Liver (tissue), 7 donors: ENCODE measurements at regions not wholly inside any gene's neighbourhood (a gene's known extent, or its start where the extent isn't known, plus 50 kb on each side); places are given as distances from the start of the nearest gene placed in this dataset.

Experiments
- DNase-seq: peaks from one replicate; pipeline ENCODE4 v3.0.0-alpha.2; 2017; ENCODE audit warnings: low spot score
- H3K27ac ChIP-seq, 2 donors: one replicate each; pipeline ENCODE4 v1.7.0; 2013; ENCODE audit warnings: inconsistent platforms in 2 of 2, low read length in 2 of 2, control low read depth in 1 of 2, low read depth in 1 of 2, mild to moderate bottlenecking in 1 of 2
- H3K27me3 ChIP-seq, 4 donors: one replicate each; pipeline versions ENCODE4 v1.6.1 to v1.7.0; 2013; ENCODE audit warnings: low read length in 3 of 4, inconsistent platforms in 1 of 4, mild to moderate bottlenecking in 1 of 4, moderate library complexity in 1 of 4; ENCODE audit not compliant: control insufficient read depth in 4 of 4, insufficient read depth in 4 of 4
- H3K36me3 ChIP-seq, 4 donors: one replicate each; pipeline versions ENCODE4 v1.6.1 to v1.7.0; 2013; ENCODE audit warnings: low read length in 3 of 4, mild to moderate bottlenecking in 3 of 4, low read depth in 1 of 4, moderate library complexity in 1 of 4; ENCODE audit not compliant: control insufficient read depth in 4 of 4, insufficient read depth in 3 of 4
- H3K4me1 ChIP-seq, 4 donors: one replicate each; pipeline versions ENCODE4 v1.6.1 to v1.7.0; 2013; ENCODE audit warnings: low read length in 3 of 4, mild to moderate bottlenecking in 3 of 4, moderate library complexity in 1 of 4; ENCODE audit not compliant: control insufficient read depth in 4 of 4, insufficient read depth in 4 of 4
- H3K4me3 ChIP-seq, 3 donors: one replicate each; pipeline versions ENCODE4 v1.6.1 to v1.7.0; 2013; ENCODE audit warnings: low read length in 3 of 3, control low read depth in 1 of 3, low read depth in 1 of 3, mild to moderate bottlenecking in 1 of 3
- H3K9ac ChIP-seq, 2 donors: one replicate each; pipeline ENCODE4 v1.7.0; 2013; ENCODE audit warnings: low read length in 2 of 2, mild to moderate bottlenecking in 2 of 2, moderate library complexity in 2 of 2, control low read depth in 1 of 2, low read depth in 1 of 2
- H3K9me3 ChIP-seq, 4 donors: one replicate each; pipeline versions ENCODE4 v1.6.1 to v1.7.0; 2013; ENCODE audit warnings: low read length in 3 of 4; ENCODE audit not compliant: control insufficient read depth in 4 of 4
- EGR1 ChIP-seq, 2 donors: IDR thresholded peaks; 2 replicates each; pipeline ENCODE4 v1.6.1; 2016 to 2018; ENCODE audit warnings: antibody characterized with exemption in 2 of 2, low read depth in 2 of 2
- FOXA1 ChIP-seq: IDR thresholded peaks from 2 replicates; pipeline ENCODE4 v1.6.1; 2016; ENCODE audit warnings: antibody characterized with exemption
- FOXA2 ChIP-seq: IDR thresholded peaks from 2 replicates; pipeline ENCODE4 v1.6.1; 2016; ENCODE audit warnings: antibody characterized with exemption
- GABPA ChIP-seq, 2 donors: IDR thresholded peaks in 1 of 2; conservative IDR thresholded peaks in 1 of 2; 2 replicates each; pipeline ENCODE4 v1.6.1; 2016; ENCODE audit warnings: antibody characterized with exemption in 2 of 2, mild to moderate bottlenecking in 1 of 2, moderate library complexity in 1 of 2
- HNF4A ChIP-seq, 2 donors: conservative IDR thresholded peaks; 2 replicates each; pipeline ENCODE4 v1.6.1; 2016; ENCODE audit warnings: antibody characterized with exemption in 2 of 2, mild to moderate bottlenecking in 2 of 2
- HNF4G ChIP-seq: IDR thresholded peaks from 2 replicates; pipeline ENCODE4 v1.6.1; 2016; ENCODE audit warnings: antibody characterized with exemption
- JUND ChIP-seq, 2 donors: IDR thresholded peaks; 2 replicates each; pipeline ENCODE4 v1.6.1; 2016; ENCODE audit warnings: antibody characterized with exemption in 2 of 2
- MAX ChIP-seq: IDR thresholded peaks from 2 replicates; pipeline ENCODE4 v1.6.1; 2016; ENCODE audit warnings: antibody characterized with exemption
- NR2F2 ChIP-seq: IDR thresholded peaks from 2 replicates; pipeline ENCODE4 v1.6.1; 2016; ENCODE audit warnings: antibody characterized with exemption
- RAD21 ChIP-seq, 2 donors: IDR thresholded peaks; 2 replicates each; pipeline ENCODE4 v1.6.1; 2016; ENCODE audit warnings: antibody characterized with exemption in 2 of 2, mild to moderate bottlenecking in 2 of 2
- RXRA ChIP-seq, 2 donors: IDR thresholded peaks; 2 replicates each; pipeline ENCODE4 v1.6.1; 2017 to 2018; ENCODE audit warnings: antibody characterized with exemption in 2 of 2, mild to moderate bottlenecking in 1 of 2
- SP1 ChIP-seq: IDR thresholded peaks from 2 replicates; pipeline ENCODE4 v1.6.1; 2018; ENCODE audit warnings: antibody characterized with exemption, mild to moderate bottlenecking
- TAF1 ChIP-seq: conservative IDR thresholded peaks from 2 replicates; pipeline ENCODE4 v1.6.1; 2016; ENCODE audit warnings: antibody characterized with exemption, mild to moderate bottlenecking
- YY1 ChIP-seq: IDR thresholded peaks from 2 replicates; pipeline ENCODE4 v1.6.1; 2016; ENCODE audit warnings: antibody characterized with exemption, mild to moderate bottlenecking
- ZBTB33 ChIP-seq: IDR thresholded peaks from 2 replicates; pipeline ENCODE4 v1.6.1; 2016; ENCODE audit warnings: antibody characterized with exemption
- WGBS: extraction: QIAGEN DNeasy Blood & Tissue Kit; methylation state at CpG from one replicate; pipeline ENCODE4 v1.1.7; 2013; 5-methylcytosine and 5-hydroxymethylcytosine counted together
- TF ChIP-seq, protein P1 (sequence below): IDR thresholded peaks from 2 replicates; pipeline ENCODE4 v1.6.1; 2016; ENCODE audit warnings: antibody characterized with exemption
- TF ChIP-seq, protein P2 (sequence below): IDR thresholded peaks from 2 replicates; pipeline ENCODE4 v1.6.1; 2016; ENCODE audit warnings: antibody characterized with exemption, mild to moderate bottlenecking
- donor health status: healthy.
- donor health status: healthy.
- donor health status: healthy.
- donor health status: healthy.

GRCh38 chr7:155387066-155387620 is 70.8 kb upstream of the EN2 start (continued):
- TF ChIP-seq NR2F2 (no peak), JUND (IDR thresholded peaks at IDR 0.05) (no peak), YY1 (no peak), SP1 (no peak)

GRCh38 chr7:155388561-155388960 is 69.4 kb upstream of the EN2 start:
- 65% methylated on average over 11 of the region's 11 CpGs for WGBS
- Histone ChIP-seq H3K27ac (no peak overlapping the region), H3K4me3 (no peak overlapping the region), H3K36me3 (no peaks in the 10 kb centered on the region), H3K9ac (no peak overlapping the region), H3K9me3 (no peaks in the 10 kb centered on the region), H3K4me1 (no peaks in the 10 kb centered on the region), H3K27me3 (peaks cover 2 to 4% (median 3%) of the 10 kb centered on the region in 4 donors)
- DNase-seq, result no peak
- TF ChIP-seq, protein P1, sequence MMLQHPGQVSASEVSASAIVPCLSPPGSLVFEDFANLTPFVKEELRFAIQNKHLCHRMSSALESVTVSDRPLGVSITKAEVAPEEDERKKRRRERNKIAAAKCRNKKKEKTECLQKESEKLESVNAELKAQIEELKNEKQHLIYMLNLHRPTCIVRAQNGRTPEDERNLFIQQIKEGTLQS, result no peak
- TF ChIP-seq YY1 (no peak), EGR1 (IDR thresholded peaks at IDR 0.05; ENCODE audit: low read depth in 2 of 2) (no peak), HNF4G (no peak), MAX (no peak)

DNA sequence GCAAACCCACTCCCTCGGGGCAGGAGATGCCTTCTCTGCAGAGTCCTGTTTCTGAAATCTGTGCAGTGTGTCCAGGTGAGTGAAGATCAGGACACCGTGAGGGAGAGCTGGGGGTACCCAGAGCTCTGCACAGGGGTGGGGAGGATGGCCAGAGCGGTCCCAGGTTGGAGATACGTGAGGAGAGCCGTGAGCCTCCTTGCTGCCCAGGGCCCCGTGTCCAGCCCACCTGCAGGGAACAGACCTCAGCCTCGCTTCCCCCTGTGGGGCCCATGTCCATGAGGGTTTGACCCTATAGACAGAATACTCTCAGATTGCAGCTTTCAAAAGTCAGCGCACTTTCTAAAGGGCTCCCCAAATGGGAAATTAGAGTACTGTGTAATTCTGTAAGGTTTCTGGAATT is 66.5 kb upstream of the EN2 start:
- peaks cover 2 to 6% (median 3%) of the 10 kb centered on the region in 4 donors for H3K27me3 ChIP-seq
- TF ChIP-seq TAF1 (no peak), FOXA2 (no peak)
- no peak overlapping the region for H3K9ac ChIP-seq
- H3K9me3 ChIP-seq, result no peaks in the 10 kb centered on the region
- H3K27ac ChIP-seq, result no peak overlapping the region
- H3K4me1 ChIP-seq, result no peaks in the 10 kb centered on the region
- no peak overlapping the region for H3K4me3 ChIP-seq
- DNase-seq, result no peak
- 73% methylated on average over 8 of the region's 8 CpGs for WGBS
- no peaks in the 10 kb centered on the region for H3K36me3 ChIP-seq

GRCh38 chr7:155392726-155393570 is 65.0 kb upstream of the EN2 start:
- Histone ChIP-seq H3K9ac (no peak overlapping the region), H3K27me3 (peaks cover 0 to 6% (median 3%) of the 10 kb centered on the region in 4 donors), H3K36me3 (no peaks in the 10 kb centered on the region), H3K9me3 (no peaks in the 10 kb centered on the region), H3K4me1 (no peaks in the 10 kb centered on the region), H3K27ac (no peak overlapping the region), H3K4me3 (no peak overlapping the region)
- WGBS, result 70% methylated on average over 11 of the region's 11 CpGs
- DNase-seq, result no peak
- no peak for TF ChIP-seq JUND (IDR thresholded peaks at IDR 0.05)
- no peak for TF ChIP-seq HNF4A (conservative IDR thresholded peaks at IDR 0.05)
- TF ChIP-seq, protein P2, sequence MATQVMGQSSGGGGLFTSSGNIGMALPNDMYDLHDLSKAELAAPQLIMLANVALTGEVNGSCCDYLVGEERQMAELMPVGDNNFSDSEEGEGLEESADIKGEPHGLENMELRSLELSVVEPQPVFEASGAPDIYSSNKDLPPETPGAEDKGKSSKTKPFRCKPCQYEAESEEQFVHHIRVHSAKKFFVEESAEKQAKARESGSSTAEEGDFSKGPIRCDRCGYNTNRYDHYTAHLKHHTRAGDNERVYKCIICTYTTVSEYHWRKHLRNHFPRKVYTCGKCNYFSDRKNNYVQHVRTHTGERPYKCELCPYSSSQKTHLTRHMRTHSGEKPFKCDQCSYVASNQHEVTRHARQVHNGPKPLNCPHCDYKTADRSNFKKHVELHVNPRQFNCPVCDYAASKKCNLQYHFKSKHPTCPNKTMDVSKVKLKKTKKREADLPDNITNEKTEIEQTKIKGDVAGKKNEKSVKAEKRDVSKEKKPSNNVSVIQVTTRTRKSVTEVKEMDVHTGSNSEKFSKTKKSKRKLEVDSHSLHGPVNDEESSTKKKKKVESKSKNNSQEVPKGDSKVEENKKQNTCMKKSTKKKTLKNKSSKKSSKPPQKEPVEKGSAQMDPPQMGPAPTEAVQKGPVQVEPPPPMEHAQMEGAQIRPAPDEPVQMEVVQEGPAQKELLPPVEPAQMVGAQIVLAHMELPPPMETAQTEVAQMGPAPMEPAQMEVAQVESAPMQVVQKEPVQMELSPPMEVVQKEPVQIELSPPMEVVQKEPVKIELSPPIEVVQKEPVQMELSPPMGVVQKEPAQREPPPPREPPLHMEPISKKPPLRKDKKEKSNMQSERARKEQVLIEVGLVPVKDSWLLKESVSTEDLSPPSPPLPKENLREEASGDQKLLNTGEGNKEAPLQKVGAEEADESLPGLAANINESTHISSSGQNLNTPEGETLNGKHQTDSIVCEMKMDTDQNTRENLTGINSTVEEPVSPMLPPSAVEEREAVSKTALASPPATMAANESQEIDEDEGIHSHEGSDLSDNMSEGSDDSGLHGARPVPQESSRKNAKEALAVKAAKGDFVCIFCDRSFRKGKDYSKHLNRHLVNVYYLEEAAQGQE, result no peak
- no peak for TF ChIP-seq MAX
- no peak for TF ChIP-seq NR2F2
- TF ChIP-seq EGR1 (IDR thresholded peaks at IDR 0.05; ENCODE audit: low read depth in 2 of 2), result no peak
- TF ChIP-seq RAD21 (IDR thresholded peaks at IDR 0.05), result no peak
- TF ChIP-seq TAF1, result no peak
- no peak for TF ChIP-seq GABPA (IDR thresholded peaks at IDR 0.05 in 1 of 2, conservative IDR thresholded peaks at IDR 0.05 in 1 of 2)
- TF ChIP-seq ZBTB33, result no peak
- TF ChIP-seq RXRA (IDR thresholded peaks at IDR 0.05), result no peak
- TF ChIP-seq FOXA1, result no peak
- TF ChIP-seq, protein P1, result no peak
